ENCODE measurements at regions not wholly inside any gene's neighbourhood (a gene's known extent, or its start where the extent isn't known, plus 50 kb on each side); places are given as distances from the start of the nearest gene placed in this dataset.

DNA sequence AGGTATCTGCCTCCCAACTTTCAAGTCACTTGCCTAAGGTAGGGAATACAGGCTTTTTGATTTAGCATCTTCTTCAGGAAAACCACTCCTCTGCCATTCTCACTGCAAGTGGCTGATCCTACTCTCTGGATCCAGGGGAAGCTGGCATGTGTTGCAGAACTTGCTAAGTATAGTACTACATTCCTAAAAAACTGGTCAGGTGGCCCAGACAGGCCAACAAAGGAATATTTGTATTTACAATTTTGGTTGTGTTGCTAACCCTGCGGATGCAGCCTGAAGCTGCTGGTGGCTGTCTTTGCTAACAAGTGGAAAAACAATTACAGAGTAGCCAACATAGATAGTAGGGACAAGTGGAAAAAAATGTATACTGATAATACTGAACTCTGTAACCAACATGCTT, 222.5 kb upstream of the STARD13 start:
- TF ChIP-seq, protein P1, sequence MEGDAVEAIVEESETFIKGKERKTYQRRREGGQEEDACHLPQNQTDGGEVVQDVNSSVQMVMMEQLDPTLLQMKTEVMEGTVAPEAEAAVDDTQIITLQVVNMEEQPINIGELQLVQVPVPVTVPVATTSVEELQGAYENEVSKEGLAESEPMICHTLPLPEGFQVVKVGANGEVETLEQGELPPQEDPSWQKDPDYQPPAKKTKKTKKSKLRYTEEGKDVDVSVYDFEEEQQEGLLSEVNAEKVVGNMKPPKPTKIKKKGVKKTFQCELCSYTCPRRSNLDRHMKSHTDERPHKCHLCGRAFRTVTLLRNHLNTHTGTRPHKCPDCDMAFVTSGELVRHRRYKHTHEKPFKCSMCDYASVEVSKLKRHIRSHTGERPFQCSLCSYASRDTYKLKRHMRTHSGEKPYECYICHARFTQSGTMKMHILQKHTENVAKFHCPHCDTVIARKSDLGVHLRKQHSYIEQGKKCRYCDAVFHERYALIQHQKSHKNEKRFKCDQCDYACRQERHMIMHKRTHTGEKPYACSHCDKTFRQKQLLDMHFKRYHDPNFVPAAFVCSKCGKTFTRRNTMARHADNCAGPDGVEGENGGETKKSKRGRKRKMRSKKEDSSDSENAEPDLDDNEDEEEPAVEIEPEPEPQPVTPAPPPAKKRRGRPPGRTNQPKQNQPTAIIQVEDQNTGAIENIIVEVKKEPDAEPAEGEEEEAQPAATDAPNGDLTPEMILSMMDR (conservative IDR thresholded peaks at IDR 0.05), result no peak
- no peak for TF ChIP-seq ZFX (IDR thresholded peaks at IDR 0.05)

Measured in C4-2B (cell line).